NCI-H2029 (cell line): ENCODE measurements at regions not wholly inside any gene's neighbourhood (a gene's known extent, or its start where the extent isn't known, plus 50 kb on each side); places are given as distances from the start of the nearest gene placed in this dataset.

Experiments
- DNase-seq: peaks from one replicate; lab custom pipeline; 2025; lab: John Stamatoyannopoulos, UW

GRCh38 chr11:8826139-8826786 lies 84.7 kb upstream of the AKIP1 start:
- no peak for DNase-seq

- DNase-seq, result no peak
Measured at GRCh38 chr11:8826901-8827560, 84.0 kb upstream of the AKIP1 start.

GRCh38 chr11:8828046-8828445 lies 82.9 kb upstream of the AKIP1 start:
- DNase-seq, result no peak

- DNase-seq, result no peak
Measured at GRCh38 chr11:8828580-8829361, 82.2 kb upstream of the AKIP1 start.

- no peak for DNase-seq
Measured at GRCh38 chr11:8829556-8829955, 81.4 kb upstream of the AKIP1 start.

DNA sequence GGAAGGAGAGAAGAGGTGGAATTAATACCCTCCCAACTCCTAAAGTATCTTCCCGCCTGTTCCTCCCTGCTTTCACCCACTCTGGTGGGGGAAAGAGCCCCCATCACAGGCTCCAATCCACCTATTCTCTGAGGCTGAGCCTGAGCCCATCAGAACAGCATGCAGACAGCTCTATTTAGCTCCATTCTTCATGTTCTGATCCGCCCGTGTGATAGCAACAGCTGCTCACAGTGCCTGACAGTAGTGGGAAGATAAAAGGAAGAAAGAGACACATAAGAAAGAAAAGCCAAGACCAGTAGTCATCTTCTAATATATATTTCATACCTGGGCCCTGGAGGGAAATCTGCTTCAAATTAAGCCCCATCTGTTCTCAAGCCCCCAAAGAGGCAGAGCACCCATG lies 80.3 kb upstream of the AKIP1 start:
- DNase-seq, result no peak

GRCh38 chr11:8831861-8832260 lies 79.1 kb upstream of the AKIP1 start:
- DNase-seq, result no peak

- peak; percentile 41 for DNase-seq
Measured at GRCh38 chr11:8832571-8833260, 78.3 kb upstream of the AKIP1 start.

DNA sequence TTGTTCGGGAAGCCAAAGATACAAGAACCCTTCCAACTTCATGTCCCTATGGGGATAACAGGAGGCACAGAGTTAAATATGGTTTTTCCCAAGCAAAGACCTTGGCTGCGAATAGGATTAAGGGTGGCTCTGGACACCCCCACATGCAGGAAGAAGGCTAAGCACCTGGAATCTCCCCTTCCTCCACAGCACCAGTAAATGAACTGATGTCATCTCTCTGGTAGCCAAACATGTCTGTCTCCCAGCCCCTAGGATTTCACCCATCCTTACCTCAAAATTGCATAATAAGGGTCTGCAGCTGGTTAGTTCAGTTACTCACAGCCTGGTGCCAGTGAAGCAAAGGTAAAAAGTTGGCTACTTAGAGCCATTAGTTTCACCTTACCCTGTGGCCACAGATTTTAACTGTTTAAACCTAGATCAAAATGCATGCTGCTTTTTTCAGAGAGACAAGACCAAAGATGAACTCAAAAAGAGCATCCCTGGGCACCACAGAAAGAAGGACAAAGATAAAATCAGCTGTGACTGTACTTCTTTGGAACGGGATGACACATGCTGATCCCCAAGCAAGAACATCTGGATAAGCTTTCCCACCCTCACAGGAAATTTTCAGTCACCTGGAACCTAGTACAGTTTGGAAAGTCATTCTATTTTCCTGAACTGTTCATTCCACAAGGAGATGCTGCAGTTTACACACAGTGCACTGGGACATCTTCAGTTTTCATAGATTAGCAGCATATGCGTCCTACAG lies 77.2 kb upstream of the AKIP1 start:
- no peak for DNase-seq

- DNase-seq, result no peak
Measured at GRCh38 chr11:8834379-8834778, 76.6 kb upstream of the AKIP1 start.

- no peak for DNase-seq
Measured at GRCh38 chr11:8838248-8838647, 72.7 kb upstream of the AKIP1 start.

GRCh38 chr11:8839306-8839956 lies 71.6 kb upstream of the AKIP1 start:
- DNase-seq, result no peak

- peak; percentile 18 for DNase-seq
Measured at GRCh38 chr11:8839957-8840945, 70.7 kb upstream of the AKIP1 start.

DNA sequence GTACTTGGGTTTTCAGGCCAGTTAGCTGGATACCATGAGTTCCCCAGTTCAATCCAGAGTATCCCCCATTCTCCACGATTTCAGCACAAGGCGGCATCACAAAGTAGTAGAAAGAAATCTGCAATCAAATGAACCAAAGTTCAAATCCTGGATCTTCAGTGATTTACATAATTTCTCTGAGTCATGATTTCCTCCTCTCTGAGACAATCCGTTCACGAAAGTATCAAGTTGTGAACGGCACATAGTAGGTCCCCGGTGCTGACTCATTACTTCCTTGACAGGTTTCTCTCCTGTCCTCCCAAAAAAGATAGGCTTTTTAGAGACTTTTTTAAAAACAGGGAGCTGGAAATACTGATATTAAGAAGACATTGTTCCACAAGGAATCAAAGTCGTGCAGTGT lies 69.1 kb upstream of the AKIP1 start:
- DNase-seq, result no peak

- no peak for DNase-seq
Measured at GRCh38 chr11:8858808-8859207, 52.2 kb upstream of the AKIP1 start.
